Transverse colon (tissue), 4 donors: ENCODE measurements at regions not wholly inside any gene's neighbourhood (a gene's known extent, or its start where the extent isn't known, plus 50 kb on each side); places are given as distances from the start of the nearest gene placed in this dataset.

Experiments
- CTCF ChIP-seq, 5 experiments: fragments of 200-600 bp in 3 of 5; fragments of 450-650 bp in 2 of 5; sonication (generic) in 3 of 5; IDR thresholded peaks; 1 replicate in 2 of 5; 2 replicates in 3 of 5; pipeline ENCODE4 v1.5.1; 2016 to 2017; ENCODE audit warnings: antibody characterized with exemption in 5 of 5, inconsistent platforms in 3 of 5, mild to moderate bottlenecking in 2 of 5, moderate library complexity in 1 of 5
- EP300 ChIP-seq: sonication (generic); formaldehyde crosslinking; IDR thresholded peaks from one replicate; pipeline ENCODE4 v1.6.1; 2017; ENCODE audit warnings: antibody characterized with exemption, low read depth
- POLR2A ChIP-seq: fragments of 450-650 bp; IDR thresholded peaks from one replicate; pipeline ENCODE4 v1.6.1; 2016; ENCODE audit warnings: antibody characterized with exemption, mild to moderate bottlenecking, moderate library complexity
- POLR2AphosphoS5 ChIP-seq, 3 donors: sonication (generic); formaldehyde crosslinking; IDR thresholded peaks; one replicate each; pipeline ENCODE4 v1.6.1; 2016; ENCODE audit warnings: antibody characterized with exemption in 3 of 3

DNA sequence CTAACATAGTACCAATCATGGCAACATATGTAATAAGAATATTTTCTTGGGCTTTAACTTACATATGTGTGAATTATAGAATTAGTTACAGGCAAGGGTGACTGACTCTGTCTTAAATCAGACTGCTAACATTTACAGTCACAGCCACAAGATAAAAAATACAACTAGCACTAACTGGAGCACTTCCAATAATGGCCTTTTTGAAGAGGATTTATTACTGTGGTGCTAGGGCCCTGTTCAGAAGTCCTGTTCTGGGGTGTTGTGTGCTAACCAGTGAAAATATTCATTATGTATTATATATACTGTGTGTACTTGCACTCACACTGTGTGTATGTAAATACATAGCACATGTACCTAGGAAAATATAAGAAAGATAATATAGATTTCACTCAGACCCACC lies 1611.2 kb downstream of the PCDH18 start:
- TF ChIP-seq CTCF (IDR thresholded peaks at IDR 0.05) (no peak), POLR2A (no peak), EP300 (no peak), POLR2AphosphoS5 (IDR thresholded peaks at IDR 0.05) (no peak)
